DND-41 (cell line): ENCODE measurements at regions not wholly inside any gene's neighbourhood (a gene's known extent, or its start where the extent isn't known, plus 50 kb on each side); places are given as distances from the start of the nearest gene placed in this dataset.
A peak's percentile ranks its signal among the peaks of the same experiment; 100 is the strongest.

Source experiments
- ATAC-seq: fragments of 200-7000 bp; cut with Tn5 transposase; 3 replicates; pipeline ENCODE4 v1.9.1; 2021; ENCODE audit warnings: low read depth; ENCODE audit not compliant: insufficient read depth
- DNase-seq: peaks from one replicate; pipeline ENCODE4 v3.0.0-alpha.2; 2020
- H2AFZ ChIP-seq: 2 replicates; pipeline ENCODE4 v1.6.0; 2012; ENCODE audit warnings: low read depth, low read length
- H3K27ac ChIP-seq: 2 replicates; pipeline ENCODE4 v1.5.1; 2012; ENCODE audit warnings: low read length, inconsistent platforms
- H3K27me3 ChIP-seq: fragments of 200-600 bp; sonication (generic); 2 replicates; pipeline ENCODE4 v1.6.0; 2012; ENCODE audit warnings: low read length, mild to moderate bottlenecking, inconsistent platforms; ENCODE audit not compliant: insufficient read depth, poor library complexity
- H3K36me3 ChIP-seq: 2 replicates; pipeline ENCODE4 v1.5.1; 2012; ENCODE audit warnings: low read length, inconsistent platforms; ENCODE audit not compliant: insufficient read depth
- H3K4me1 ChIP-seq: 2 replicates; pipeline ENCODE4 v1.5.1; 2012; ENCODE audit warnings: mild to moderate bottlenecking, low read length; ENCODE audit not compliant: insufficient read depth
- H3K4me2 ChIP-seq: 2 replicates; pipeline ENCODE4 v1.6.0; 2012; ENCODE audit warnings: mild to moderate bottlenecking, moderate library complexity, low read length, inconsistent platforms; ENCODE audit not compliant: insufficient read depth
- H3K4me3 ChIP-seq, 2 experiments: fragments of 200-600 bp in 1 of 2; shearing (Covaris generic) in 1 of 2; 2 replicates each; pipeline ENCODE4 v1.5.1; 2012 to 2016; ENCODE audit warnings: inconsistent platforms in 2 of 2, low read length in 2 of 2, mild to moderate bottlenecking in 2 of 2, low read depth in 1 of 2, moderate library complexity in 1 of 2
- H3K79me2 ChIP-seq: 2 replicates; pipeline ENCODE4 v1.6.0; 2012; ENCODE audit warnings: low read length, inconsistent platforms; ENCODE audit not compliant: insufficient read depth
- H3K9ac ChIP-seq: 2 replicates; pipeline ENCODE4 v1.6.0; 2012; ENCODE audit warnings: low read depth, mild to moderate bottlenecking, inconsistent platforms, low read length, moderate library complexity
- H3K9me3 ChIP-seq: 2 replicates; pipeline ENCODE4 v1.5.1; 2012; ENCODE audit warnings: low read length, moderate library complexity, mild to moderate bottlenecking, inconsistent platforms; ENCODE audit not compliant: insufficient read depth, severe bottlenecking
- H4K20me1 ChIP-seq: 2 replicates; pipeline ENCODE4 v1.6.0; 2012; ENCODE audit warnings: low read length; ENCODE audit not compliant: insufficient read depth
- EZH2 ChIP-seq: IDR thresholded peaks from 3 replicates; pipeline ENCODE4 v1.6.1; 2012; ENCODE audit warnings: borderline replicate concordance, low read depth, mild to moderate bottlenecking, moderate library complexity, low read length, inconsistent platforms; ENCODE audit not compliant: severe bottlenecking
- TF ChIP-seq, protein P1 (sequence below): IDR thresholded peaks from 2 replicates; pipeline ENCODE4 v1.5.1; 2012; ENCODE audit warnings: borderline replicate concordance, low read length, moderate library complexity, mild to moderate bottlenecking; ENCODE audit not compliant: poor library complexity, severe bottlenecking; ENCODE audit errors: extremely low read depth

DNA sequence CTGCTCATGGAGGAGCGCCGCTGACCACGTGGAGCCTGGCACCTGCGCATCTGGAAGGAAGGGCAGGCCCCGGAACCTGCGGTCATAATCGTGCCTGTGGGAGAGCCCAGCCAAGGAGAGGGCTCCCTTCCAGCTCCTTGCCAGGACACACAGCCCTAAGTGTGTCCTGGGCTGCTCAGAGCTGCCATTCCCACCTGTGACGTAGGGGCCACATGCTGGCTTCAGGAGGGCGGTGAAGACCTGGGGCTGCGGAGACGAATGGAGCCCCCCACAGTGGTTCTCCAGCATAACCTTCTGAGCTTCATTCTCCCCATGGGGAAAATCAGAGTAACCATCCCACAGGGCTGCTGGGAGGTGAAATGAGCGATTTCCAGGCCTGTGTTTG lies 127.6 kb upstream of the CHST15 start:
- H3K9me3 ChIP-seq, result no peaks in the 10 kb centered on the region
- DNase-seq, result no peak
- TF ChIP-seq EZH2, result no peak
- TF ChIP-seq, protein P1, sequence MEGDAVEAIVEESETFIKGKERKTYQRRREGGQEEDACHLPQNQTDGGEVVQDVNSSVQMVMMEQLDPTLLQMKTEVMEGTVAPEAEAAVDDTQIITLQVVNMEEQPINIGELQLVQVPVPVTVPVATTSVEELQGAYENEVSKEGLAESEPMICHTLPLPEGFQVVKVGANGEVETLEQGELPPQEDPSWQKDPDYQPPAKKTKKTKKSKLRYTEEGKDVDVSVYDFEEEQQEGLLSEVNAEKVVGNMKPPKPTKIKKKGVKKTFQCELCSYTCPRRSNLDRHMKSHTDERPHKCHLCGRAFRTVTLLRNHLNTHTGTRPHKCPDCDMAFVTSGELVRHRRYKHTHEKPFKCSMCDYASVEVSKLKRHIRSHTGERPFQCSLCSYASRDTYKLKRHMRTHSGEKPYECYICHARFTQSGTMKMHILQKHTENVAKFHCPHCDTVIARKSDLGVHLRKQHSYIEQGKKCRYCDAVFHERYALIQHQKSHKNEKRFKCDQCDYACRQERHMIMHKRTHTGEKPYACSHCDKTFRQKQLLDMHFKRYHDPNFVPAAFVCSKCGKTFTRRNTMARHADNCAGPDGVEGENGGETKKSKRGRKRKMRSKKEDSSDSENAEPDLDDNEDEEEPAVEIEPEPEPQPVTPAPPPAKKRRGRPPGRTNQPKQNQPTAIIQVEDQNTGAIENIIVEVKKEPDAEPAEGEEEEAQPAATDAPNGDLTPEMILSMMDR, result no peak
- no peak overlapping the region for H2AFZ ChIP-seq
- no peaks in the 10 kb centered on the region for H3K27me3 ChIP-seq
- H3K9ac ChIP-seq, result no peak overlapping the region
- no peak overlapping the region for H3K4me3 ChIP-seq
- H3K27ac ChIP-seq, result no peak overlapping the region; the same call in 1 of the 2 replicates
- H4K20me1 ChIP-seq, result no peaks in the 10 kb centered on the region
- no peak for ATAC-seq
- H3K4me2 ChIP-seq, result no peak overlapping the region
- H3K79me2 ChIP-seq, result no peaks in the 10 kb centered on the region
- H3K36me3 ChIP-seq, result no peaks in the 10 kb centered on the region
- peaks cover 15% of the 10 kb centered on the region for H3K4me1 ChIP-seq

DNA sequence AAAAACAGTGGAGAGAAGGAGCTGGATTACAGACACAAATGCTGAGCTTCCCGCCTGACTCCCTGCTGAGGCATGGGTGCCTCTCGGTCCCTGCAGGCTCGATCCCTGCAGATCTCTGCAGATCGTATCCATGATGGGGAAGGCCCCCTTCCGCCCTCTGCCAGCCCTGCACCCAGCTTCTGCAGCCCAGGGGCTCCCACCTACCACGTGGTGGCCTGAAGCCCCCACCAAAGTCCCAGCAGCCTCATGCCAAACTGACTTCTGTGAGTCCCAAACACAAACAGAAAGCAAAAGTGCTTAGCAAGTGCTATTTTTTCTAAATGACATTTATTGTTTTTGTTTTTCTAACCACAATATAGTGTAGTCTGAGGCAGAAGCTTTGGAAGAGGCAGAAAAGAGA lies 127.1 kb upstream of the CHST15 start:
- no peak overlapping the region for H3K4me3 ChIP-seq
- H3K4me2 ChIP-seq, result no peak overlapping the region
- H4K20me1 ChIP-seq, result no peaks in the 10 kb centered on the region
- H3K79me2 ChIP-seq, result no peaks in the 10 kb centered on the region
- H3K9ac ChIP-seq, result no peak overlapping the region
- H3K4me1 ChIP-seq, result peaks cover 15% of the 10 kb centered on the region
- no peaks in the 10 kb centered on the region for H3K9me3 ChIP-seq
- no peaks in the 10 kb centered on the region for H3K27me3 ChIP-seq
- no peaks in the 10 kb centered on the region for H3K36me3 ChIP-seq
- no peak overlapping the region for H3K27ac ChIP-seq
- DNase-seq, result no peak
- TF ChIP-seq, protein P1, result no peak
- TF ChIP-seq EZH2, result no peak
- H2AFZ ChIP-seq, result no peak overlapping the region
- peak; percentile 32 for ATAC-seq

- TF ChIP-seq, protein P1, result no peak
- TF ChIP-seq EZH2, result no peak
- Histone ChIP-seq H3K79me2 (no peaks in the 10 kb centered on the region), H3K27me3 (no peaks in the 10 kb centered on the region), H3K9me3 (no peaks in the 10 kb centered on the region), H2AFZ (no peak overlapping the region), H3K9ac (no peak overlapping the region), H3K4me3 (no peak overlapping the region), H3K4me1 (peaks cover 15% of the 10 kb centered on the region), H3K27ac (no peak overlapping the region), H3K4me2 (no peak overlapping the region), H4K20me1 (no peaks in the 10 kb centered on the region), H3K36me3 (no peaks in the 10 kb centered on the region)
- ATAC-seq (no peak), DNase-seq (no peak)
Observed at GRCh38 chr10:124219655-124220054, 126.3 kb upstream of the CHST15 start.

DNA sequence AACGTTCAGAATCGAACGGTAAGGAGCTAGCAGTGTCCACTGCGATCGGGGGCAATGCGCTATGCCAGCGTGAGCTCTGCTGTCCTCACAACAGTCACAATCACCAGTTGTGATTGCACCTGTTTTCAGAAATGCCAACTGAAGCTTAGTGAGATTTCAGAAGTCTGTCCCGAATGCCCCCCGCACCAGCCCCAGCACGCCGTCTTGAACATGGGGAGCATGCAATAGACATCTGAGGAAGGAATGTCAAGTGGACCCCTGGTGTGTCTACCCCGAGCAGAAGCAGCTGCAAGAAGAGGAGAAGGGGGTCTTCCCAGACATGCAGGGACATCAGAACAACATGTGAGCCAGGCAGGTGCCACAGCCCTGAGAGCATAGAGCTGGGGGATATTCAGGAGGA lies 125.7 kb upstream of the CHST15 start:
- no peak for TF ChIP-seq EZH2
- TF ChIP-seq, protein P1, result no peak
- H3K36me3 ChIP-seq, result no peaks in the 10 kb centered on the region
- H3K4me1 ChIP-seq, result peaks cover 15% of the 10 kb centered on the region
- ATAC-seq (no peak), DNase-seq (no peak)
- no peak overlapping the region for H3K4me2 ChIP-seq
- H3K79me2 ChIP-seq, result no peaks in the 10 kb centered on the region
- no peak overlapping the region for H3K27ac ChIP-seq
- no peaks in the 10 kb centered on the region for H4K20me1 ChIP-seq
- H3K27me3 ChIP-seq, result no peaks in the 10 kb centered on the region
- H2AFZ ChIP-seq, result no peak overlapping the region
- H3K9ac ChIP-seq, result no peak overlapping the region
- H3K4me3 ChIP-seq, result no peak overlapping the region
- no peaks in the 10 kb centered on the region for H3K9me3 ChIP-seq
